VCaP (cell line): ENCODE measurements at regions not wholly inside any gene's neighbourhood (a gene's known extent, or its start where the extent isn't known, plus 50 kb on each side); places are given as distances from the start of the nearest gene placed in this dataset.

ENCODE experiments used
- H3K27ac ChIP-seq: fragments of 450-650 bp; 2 replicates; pipeline ENCODE4 v1.5.1; 2017
- TF ChIP-seq, protein P1 (sequence below): fragments of 450-650 bp; conservative IDR thresholded peaks from 2 replicates; pipeline ENCODE4 v1.5.1; 2017; ENCODE audit warnings: mild to moderate bottlenecking, moderate library complexity

DNA sequence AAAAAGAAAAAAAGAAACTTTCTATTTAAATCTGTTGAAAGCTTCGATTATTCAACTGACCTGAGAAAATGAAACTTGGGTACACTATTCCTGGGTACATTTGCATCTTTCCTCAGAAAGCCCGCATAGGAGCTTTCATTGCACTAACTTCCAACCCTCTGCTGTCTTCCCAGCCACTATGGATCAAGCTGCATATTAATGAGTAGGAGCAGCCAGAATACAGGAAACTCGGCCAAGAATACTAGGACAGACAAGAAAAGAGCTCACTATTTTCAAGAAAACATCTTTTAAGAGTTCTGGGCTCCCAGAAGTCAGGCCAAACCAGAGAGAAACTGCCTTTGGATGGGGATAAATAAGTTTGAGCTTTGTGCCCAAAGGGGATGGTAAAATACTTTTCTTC is 135.0 kb upstream of the CCDC28A start:
- TF ChIP-seq, protein P1, sequence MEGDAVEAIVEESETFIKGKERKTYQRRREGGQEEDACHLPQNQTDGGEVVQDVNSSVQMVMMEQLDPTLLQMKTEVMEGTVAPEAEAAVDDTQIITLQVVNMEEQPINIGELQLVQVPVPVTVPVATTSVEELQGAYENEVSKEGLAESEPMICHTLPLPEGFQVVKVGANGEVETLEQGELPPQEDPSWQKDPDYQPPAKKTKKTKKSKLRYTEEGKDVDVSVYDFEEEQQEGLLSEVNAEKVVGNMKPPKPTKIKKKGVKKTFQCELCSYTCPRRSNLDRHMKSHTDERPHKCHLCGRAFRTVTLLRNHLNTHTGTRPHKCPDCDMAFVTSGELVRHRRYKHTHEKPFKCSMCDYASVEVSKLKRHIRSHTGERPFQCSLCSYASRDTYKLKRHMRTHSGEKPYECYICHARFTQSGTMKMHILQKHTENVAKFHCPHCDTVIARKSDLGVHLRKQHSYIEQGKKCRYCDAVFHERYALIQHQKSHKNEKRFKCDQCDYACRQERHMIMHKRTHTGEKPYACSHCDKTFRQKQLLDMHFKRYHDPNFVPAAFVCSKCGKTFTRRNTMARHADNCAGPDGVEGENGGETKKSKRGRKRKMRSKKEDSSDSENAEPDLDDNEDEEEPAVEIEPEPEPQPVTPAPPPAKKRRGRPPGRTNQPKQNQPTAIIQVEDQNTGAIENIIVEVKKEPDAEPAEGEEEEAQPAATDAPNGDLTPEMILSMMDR, result no peak
- H3K27ac ChIP-seq, result no peak overlapping the region

DNA sequence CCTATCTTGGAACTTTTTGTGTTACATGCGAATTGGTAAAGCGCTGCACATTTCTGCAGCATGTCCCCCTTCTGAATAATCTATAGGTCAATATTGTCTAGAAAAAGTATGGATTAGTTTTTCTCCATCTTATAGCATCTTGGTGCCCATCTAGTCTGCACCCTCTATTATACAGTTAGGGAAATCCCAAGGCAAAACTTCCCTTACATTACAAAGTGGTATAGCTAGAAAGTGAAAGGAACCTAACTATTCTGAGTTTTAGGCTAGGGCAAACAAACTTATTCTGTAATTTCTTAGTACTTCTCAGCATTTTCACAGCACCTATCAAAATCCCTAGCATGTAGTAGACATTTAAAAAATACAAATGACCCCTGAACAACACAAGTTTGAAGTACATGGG is 133.5 kb upstream of the CCDC28A start:
- TF ChIP-seq, protein P1, result no peak
- no peak overlapping the region for H3K27ac ChIP-seq

DNA sequence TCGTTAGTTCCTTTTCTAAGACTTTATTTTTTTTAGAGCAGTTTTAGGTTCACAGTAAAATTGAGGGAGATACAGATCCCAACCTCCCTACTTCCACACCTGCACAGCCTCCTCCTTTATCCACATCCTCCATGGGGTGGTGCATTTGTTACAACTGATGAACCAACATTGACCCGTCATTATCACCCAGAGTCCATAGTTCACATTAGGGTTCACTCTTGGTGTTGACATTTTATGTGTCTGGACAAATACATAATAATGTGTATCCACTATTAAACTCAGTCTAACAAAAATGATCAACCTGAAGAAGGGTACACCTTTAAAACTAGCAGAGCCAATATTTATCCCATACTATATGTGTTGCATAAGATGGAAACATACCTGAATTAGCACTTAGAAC is 130.4 kb upstream of the CCDC28A start:
- no peak overlapping the region for H3K27ac ChIP-seq
- TF ChIP-seq, protein P1, result no peak

DNA sequence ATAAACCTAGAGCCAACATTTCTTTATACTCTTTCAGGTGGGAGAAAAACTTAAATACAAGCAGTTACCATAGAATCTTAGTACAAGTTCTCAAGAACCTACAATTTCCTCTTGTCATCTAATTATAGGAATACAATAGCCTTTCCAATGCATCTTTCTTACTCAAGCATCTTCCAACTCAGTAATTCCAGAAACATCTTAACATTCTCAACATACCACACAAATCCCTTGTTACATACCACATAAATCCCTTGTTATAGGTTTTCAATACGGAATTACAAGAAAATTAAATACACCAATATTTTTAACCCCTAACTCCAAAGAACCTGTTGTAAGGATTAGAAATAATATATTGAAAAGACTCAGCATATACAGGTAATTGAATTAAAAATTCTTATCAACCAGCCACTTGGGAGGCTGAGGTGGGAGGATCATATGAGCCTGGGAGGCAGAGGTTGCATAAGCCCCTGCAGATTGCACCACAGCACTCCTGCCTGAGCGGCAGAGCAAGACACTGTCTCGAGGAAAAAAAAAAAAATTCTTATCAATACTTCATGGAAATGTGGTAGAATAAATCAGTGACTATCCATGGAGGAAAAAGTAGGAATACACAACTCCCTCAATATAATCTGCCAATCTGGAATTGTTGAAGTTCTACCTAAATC is 127.5 kb upstream of the CCDC28A start:
- no peak overlapping the region for H3K27ac ChIP-seq

DNA sequence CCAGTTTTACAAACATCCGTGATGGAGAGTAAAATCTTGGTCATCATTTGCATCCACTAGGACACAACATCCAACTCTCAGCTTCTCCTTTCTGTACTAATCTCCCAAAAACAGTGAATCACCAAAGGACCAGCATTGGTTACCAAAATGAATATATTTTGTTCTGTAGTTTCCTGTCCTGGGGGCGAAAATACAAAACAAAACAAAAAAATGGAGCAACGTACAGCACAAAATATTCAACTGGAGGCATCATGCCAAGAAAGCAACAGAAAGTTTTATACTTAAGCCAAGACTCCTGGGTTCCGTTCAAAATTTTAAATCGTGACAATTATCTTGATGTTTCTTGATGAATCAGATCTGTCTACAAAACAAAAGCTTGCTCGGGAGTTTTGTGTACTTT is 126.6 kb upstream of the CCDC28A start:
- no peak overlapping the region for H3K27ac ChIP-seq

More for the DNA sequence above, 127.5 kb upstream of the CCDC28A start:
- TF ChIP-seq, protein P1, result no peak

DNA sequence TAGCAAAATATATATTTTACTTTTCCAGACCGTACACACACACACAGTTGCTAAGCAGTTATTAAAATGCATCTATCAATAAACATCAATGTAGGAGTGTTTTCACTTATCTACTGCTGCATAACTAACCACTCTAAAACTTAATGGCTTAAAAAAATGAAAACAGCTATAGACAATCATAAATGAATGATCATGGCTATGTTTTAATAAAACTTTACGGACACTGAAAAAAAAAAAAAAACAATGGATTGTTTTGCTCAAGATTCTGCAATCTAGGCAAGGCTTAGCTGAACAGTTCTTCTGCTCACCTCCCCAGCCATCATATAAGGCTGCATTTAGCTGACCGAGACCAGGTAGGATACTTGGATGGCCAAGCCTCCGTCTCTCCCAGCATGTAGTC is 125.4 kb upstream of the CCDC28A start:
- no peak overlapping the region for H3K27ac ChIP-seq
- TF ChIP-seq, protein P1, result no peak

More for the DNA sequence above, 126.6 kb upstream of the CCDC28A start:
- TF ChIP-seq, protein P1, result no peak

DNA sequence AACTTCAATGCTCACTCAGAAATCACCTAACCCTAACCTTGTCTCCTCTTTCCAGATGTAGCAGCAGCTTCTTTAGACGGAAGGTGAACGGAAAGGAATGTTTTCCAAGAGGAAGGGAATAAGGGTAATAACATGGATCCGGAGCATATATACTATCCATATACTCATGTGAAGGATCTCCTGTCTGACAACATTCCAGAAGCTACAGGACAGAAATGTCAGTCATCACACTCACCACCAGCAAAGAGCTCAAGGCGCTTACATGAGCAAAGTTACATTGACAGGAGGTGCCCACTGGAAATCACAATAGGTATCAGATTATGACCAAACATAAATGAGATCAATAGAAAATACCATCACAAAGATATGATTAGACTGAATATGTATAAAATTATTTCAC is 122.1 kb upstream of the CCDC28A start:
- TF ChIP-seq, protein P1, result no peak
- H3K27ac ChIP-seq, result no peak overlapping the region
